H1 (cell line): ENCODE measurements at regions not wholly inside any gene's neighbourhood (a gene's known extent, or its start where the extent isn't known, plus 50 kb on each side); places are given as distances from the start of the nearest gene placed in this dataset.

Experiments
- KDM5A ChIP-seq: fragments of 200-600 bp; IDR thresholded peaks from 2 replicates; pipeline ENCODE4 v1.7.1; 2012; ENCODE audit warnings: mild to moderate bottlenecking, low read length, inconsistent platforms, mixed read lengths
- POLR2A ChIP-seq, 2 experiments: IDR thresholded peaks; 1 replicate in 1 of 2; 2 replicates in 1 of 2; pipeline ENCODE4 v1.6.1; 2011; ENCODE audit warnings: low read depth in 2 of 2, low read length in 2 of 2, mild to moderate bottlenecking in 2 of 2; ENCODE audit errors: control extremely low read depth in 1 of 2
- POLR2AphosphoS5 ChIP-seq: IDR thresholded peaks from 2 replicates; pipeline ENCODE4 v1.6.1; 2011; ENCODE audit warnings: low read depth, low read length
- SIN3A ChIP-seq, 2 experiments: IDR thresholded peaks in 1 of 2; conservative IDR thresholded peaks in 1 of 2; 2 replicates each; pipeline ENCODE4 v1.6.1; 2011 to 2012; ENCODE audit warnings: low read length in 2 of 2, improper control_type of control experiment in 1 of 2, low read depth in 1 of 2, mild to moderate bottlenecking in 1 of 2
- TEAD4 ChIP-seq: IDR thresholded peaks from 2 replicates; pipeline ENCODE4 v1.6.1; 2012; ENCODE audit warnings: low read depth, low read length, inconsistent platforms, mixed read lengths
- TF ChIP-seq, protein P1 (sequence below), 3 experiments: IDR thresholded peaks; 1 replicate in 2 of 3; 2 replicates in 1 of 3; pipeline versions ENCODE4 v1.5.1 to v1.6.1; 2011; ENCODE audit warnings: low read length in 3 of 3, mild to moderate bottlenecking in 3 of 3, inconsistent platforms in 2 of 3, low read depth in 1 of 3, moderate library complexity in 1 of 3; ENCODE audit not compliant: insufficient read depth in 1 of 3; ENCODE audit errors: control extremely low read depth in 1 of 3

DNA sequence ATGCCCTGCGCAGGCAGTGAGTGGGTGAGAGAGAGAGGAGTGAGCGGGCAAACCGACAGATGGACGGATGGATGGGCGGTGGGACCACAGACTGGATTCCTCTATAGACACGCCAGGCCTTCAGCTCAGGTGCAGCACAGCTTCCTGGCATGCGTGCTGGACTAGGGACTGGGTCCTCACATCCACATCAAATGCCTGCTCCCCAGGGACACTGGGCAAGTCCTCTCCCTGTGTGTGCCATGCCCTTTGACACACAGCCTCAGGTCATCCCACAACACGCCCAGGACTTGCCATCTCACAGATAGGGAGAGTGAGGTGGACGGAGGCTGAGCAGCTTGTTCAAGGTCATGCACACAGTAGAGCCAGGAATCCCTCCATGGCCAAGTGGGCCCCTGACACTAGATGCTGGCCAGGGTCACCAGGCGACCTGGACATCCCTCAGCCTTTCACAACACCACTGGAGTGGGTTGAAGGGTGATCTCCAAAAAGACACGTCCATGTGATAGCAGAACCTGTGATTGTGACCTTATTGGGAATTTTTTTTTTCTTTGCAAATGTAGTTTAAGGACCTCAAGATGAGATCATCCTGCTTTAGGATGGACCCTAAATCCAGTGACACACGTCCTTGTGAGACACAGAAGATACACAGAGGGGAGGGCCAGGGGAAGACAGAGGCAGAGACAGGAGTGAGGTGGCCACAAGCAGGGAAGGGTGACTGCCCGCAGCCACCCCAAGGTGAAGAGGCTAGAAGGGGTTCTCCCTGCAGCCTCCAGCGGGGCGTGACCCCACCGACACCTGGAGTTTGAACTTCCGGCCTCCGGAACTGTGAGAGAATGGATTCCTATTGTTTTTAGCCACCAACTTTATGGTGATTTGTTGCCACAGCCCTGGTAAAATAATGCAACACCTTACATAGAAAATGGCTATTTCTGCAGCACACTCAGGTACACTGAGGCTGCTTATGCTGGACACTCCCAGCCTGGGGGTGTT is 155.0 kb upstream of the CHST15 start:
- TF ChIP-seq POLR2A (IDR thresholded peaks at IDR 0.05; ENCODE audit: control extremely low read depth in 1 of 2, low read depth in 2 of 2, low read length in 2 of 2), result no peak
- TF ChIP-seq, protein P1, sequence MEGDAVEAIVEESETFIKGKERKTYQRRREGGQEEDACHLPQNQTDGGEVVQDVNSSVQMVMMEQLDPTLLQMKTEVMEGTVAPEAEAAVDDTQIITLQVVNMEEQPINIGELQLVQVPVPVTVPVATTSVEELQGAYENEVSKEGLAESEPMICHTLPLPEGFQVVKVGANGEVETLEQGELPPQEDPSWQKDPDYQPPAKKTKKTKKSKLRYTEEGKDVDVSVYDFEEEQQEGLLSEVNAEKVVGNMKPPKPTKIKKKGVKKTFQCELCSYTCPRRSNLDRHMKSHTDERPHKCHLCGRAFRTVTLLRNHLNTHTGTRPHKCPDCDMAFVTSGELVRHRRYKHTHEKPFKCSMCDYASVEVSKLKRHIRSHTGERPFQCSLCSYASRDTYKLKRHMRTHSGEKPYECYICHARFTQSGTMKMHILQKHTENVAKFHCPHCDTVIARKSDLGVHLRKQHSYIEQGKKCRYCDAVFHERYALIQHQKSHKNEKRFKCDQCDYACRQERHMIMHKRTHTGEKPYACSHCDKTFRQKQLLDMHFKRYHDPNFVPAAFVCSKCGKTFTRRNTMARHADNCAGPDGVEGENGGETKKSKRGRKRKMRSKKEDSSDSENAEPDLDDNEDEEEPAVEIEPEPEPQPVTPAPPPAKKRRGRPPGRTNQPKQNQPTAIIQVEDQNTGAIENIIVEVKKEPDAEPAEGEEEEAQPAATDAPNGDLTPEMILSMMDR (IDR thresholded peaks at IDR 0.05; ENCODE audit: control extremely low read depth in 1 of 3, insufficient read depth in 1 of 3, low read depth in 1 of 3, low read length in 3 of 3), result no peak
- TF ChIP-seq SIN3A (conservative IDR thresholded peaks at IDR 0.05 in 1 of 2, IDR thresholded peaks at IDR 0.05 in 1 of 2; ENCODE audit: low read depth in 1 of 2, low read length in 2 of 2), result no peak
- TF ChIP-seq TEAD4, result no peak
- no peak for TF ChIP-seq POLR2AphosphoS5
- no peak for TF ChIP-seq KDM5A
